HEK293 (cell line): ENCODE measurements at regions not wholly inside any gene's neighbourhood (a gene's known extent, or its start where the extent isn't known, plus 50 kb on each side); places are given as distances from the start of the nearest gene placed in this dataset.
A peak's percentile ranks its signal among the peaks of the same experiment; 100 is the strongest.

Source experiments
- CTCF ChIA-PET: fragments of 350-600 bp; formaldehyde crosslinking; extraction: SDS; loops from one replicate; lab custom pipeline; 2021; ENCODE audit warnings: antibody characterized with exemption; lab: Yijun Ruan, JAX
- POLR2A ChIA-PET: fragments of 300-600 bp; formaldehyde crosslinking; extraction: SDS; loops from one replicate; lab custom pipeline; 2020; ENCODE audit warnings: antibody characterized with exemption, inconsistent platforms; lab: Yijun Ruan, JAX
- H3K27ac ChIP-seq: fragments of 200-500 bp; sonication (Bioruptor generic); 2 replicates; pipeline ENCODE4 v1.5.1; 2014; ENCODE audit warnings: low read depth, low read length, control low read depth, inconsistent platforms; ENCODE audit errors: extremely low read depth
- H3K36me3 ChIP-seq, 2 experiments: fragments of 200-500 bp in 1 of 2; sonication (Bioruptor generic) in 1 of 2; 1 replicate in 1 of 2; 2 replicates in 1 of 2; pipeline ENCODE4 v1.5.1; 2014 to 2017; ENCODE audit warnings: inconsistent platforms in 2 of 2, low read length in 2 of 2; ENCODE audit not compliant: control insufficient read depth in 2 of 2, insufficient read depth in 1 of 2
- H3K4me1 ChIP-seq: fragments of 200-500 bp; sonication (Bioruptor generic); 2 replicates; pipeline ENCODE4 v1.5.1; 2014; ENCODE audit warnings: mild to moderate bottlenecking, low read length, inconsistent platforms; ENCODE audit not compliant: control insufficient read depth, insufficient read depth
- H3K4me3 ChIP-seq: 2 replicates; pipeline ENCODE4 v1.5.1; 2011; ENCODE audit warnings: low read depth, mild to moderate bottlenecking, control low read depth, low read length, moderate library complexity
- H3K9me3 ChIP-seq: fragments of 200-500 bp; sonication (Bioruptor generic); 2 replicates; pipeline ENCODE4 v1.5.1; 2014; ENCODE audit warnings: low read depth, low read length, inconsistent platforms; ENCODE audit not compliant: control insufficient read depth, insufficient read depth
- EGR2 ChIP-seq: fragments of 450-650 bp; formaldehyde crosslinking; IDR thresholded peaks from 2 replicates; pipeline ENCODE4 v1.5.1; 2016; ENCODE audit warnings: low read depth, missing biosample characterization, missing genetic modification characterization
- FEZF1 ChIP-seq: fragments of 450-650 bp; formaldehyde crosslinking; IDR thresholded peaks from 2 replicates; pipeline ENCODE4 v1.5.1; 2016; ENCODE audit warnings: missing biosample characterization, missing genetic modification characterization
- HOXA7 ChIP-seq: sonication (generic); formaldehyde crosslinking; IDR thresholded peaks from 2 replicates; pipeline ENCODE4 v1.8.1; 2022; ENCODE audit warnings: missing genetic modification reagents, borderline replicate concordance
- HOXD13 ChIP-seq: sonication (generic); formaldehyde crosslinking; IDR thresholded peaks from 2 replicates; pipeline ENCODE4 v1.8.0; 2022; ENCODE audit warnings: missing genetic modification reagents, borderline replicate concordance
- ZBTB17 ChIP-seq: fragments of 450-650 bp; formaldehyde crosslinking; IDR thresholded peaks from 2 replicates; pipeline ENCODE4 v1.5.1; 2016; ENCODE audit warnings: missing biosample characterization, missing genetic modification characterization
- ZNF10 ChIP-seq: fragments of 450-650 bp; formaldehyde crosslinking; IDR thresholded peaks from 2 replicates; pipeline ENCODE4 v1.5.1; 2017; ENCODE audit warnings: missing biosample characterization, missing genetic modification characterization
- ZNF112 ChIP-seq: fragments of 450-650 bp; formaldehyde crosslinking; IDR thresholded peaks from 2 replicates; pipeline ENCODE4 v1.5.0; 2017; ENCODE audit warnings: missing biosample characterization, missing genetic modification characterization
- ZNF133 ChIP-seq: fragments of 450-650 bp; formaldehyde crosslinking; IDR thresholded peaks from 2 replicates; pipeline ENCODE4 v1.5.1; 2016; ENCODE audit warnings: missing biosample characterization, missing genetic modification characterization
- ZNF138 ChIP-seq: fragments of 450-650 bp; formaldehyde crosslinking; IDR thresholded peaks from 2 replicates; pipeline ENCODE4 v1.5.1; 2016; ENCODE audit warnings: missing biosample characterization, missing genetic modification characterization, borderline replicate concordance
- ZNF2 ChIP-seq: fragments of 450-650 bp; formaldehyde crosslinking; IDR thresholded peaks from 2 replicates; pipeline ENCODE4 v1.5.1; 2016; ENCODE audit warnings: missing biosample characterization, missing genetic modification characterization
- ZNF221 ChIP-seq: fragments of 450-650 bp; formaldehyde crosslinking; IDR thresholded peaks from 2 replicates; pipeline ENCODE4 v1.5.1; 2017; ENCODE audit warnings: missing biosample characterization, missing genetic modification characterization, borderline replicate concordance
- ZNF280D ChIP-seq: fragments of 450-650 bp; formaldehyde crosslinking; IDR thresholded peaks from 2 replicates; pipeline ENCODE4 v1.5.1; 2016; ENCODE audit warnings: missing biosample characterization, missing genetic modification characterization
- ZNF391 ChIP-seq: fragments of 450-650 bp; formaldehyde crosslinking; IDR thresholded peaks from 2 replicates; pipeline ENCODE4 v1.5.1; 2016; ENCODE audit warnings: low read depth, missing biosample characterization, missing genetic modification characterization, borderline replicate concordance
- ZNF398 ChIP-seq: fragments of 450-650 bp; formaldehyde crosslinking; IDR thresholded peaks from 2 replicates; pipeline ENCODE4 v1.5.1; 2017; ENCODE audit warnings: missing biosample characterization, missing genetic modification characterization
- ZNF449 ChIP-seq: fragments of 450-650 bp; formaldehyde crosslinking; IDR thresholded peaks from 2 replicates; pipeline ENCODE4 v1.5.1; 2017; ENCODE audit warnings: missing biosample characterization, mild to moderate bottlenecking, missing genetic modification characterization, moderate library complexity
- ZNF561 ChIP-seq: fragments of 450-650 bp; IDR thresholded peaks from 2 replicates; pipeline ENCODE4 v1.5.1; 2018; ENCODE audit warnings: missing biosample characterization, missing genetic modification characterization, borderline replicate concordance
- ZNF654 ChIP-seq: fragments of 450-650 bp; formaldehyde crosslinking; IDR thresholded peaks from 2 replicates; pipeline ENCODE4 v1.5.1; 2016; ENCODE audit warnings: low read depth, missing biosample characterization, missing genetic modification characterization
- ZNF785 ChIP-seq: fragments of 450-650 bp; formaldehyde crosslinking; IDR thresholded peaks from 2 replicates; pipeline ENCODE4 v1.5.1; 2016; ENCODE audit warnings: missing biosample characterization, missing genetic modification characterization
- ZNF830 ChIP-seq: fragments of 450-650 bp; IDR thresholded peaks from 2 replicates; pipeline ENCODE4 v1.5.0; 2018; ENCODE audit warnings: missing biosample characterization, missing genetic modification characterization, low read depth, mild to moderate bottlenecking, moderate library complexity
- TF ChIP-seq, protein P1 (sequence below): fragments of 450-650 bp; formaldehyde crosslinking; IDR thresholded peaks from 2 replicates; pipeline ENCODE4 v1.5.1; 2016; ENCODE audit warnings: missing biosample characterization, missing genetic modification characterization
- TF ChIP-seq, protein P2 (sequence below): fragments of 450-650 bp; formaldehyde crosslinking; IDR thresholded peaks from 2 replicates; pipeline ENCODE4 v1.5.1; 2016; ENCODE audit warnings: missing biosample characterization, missing genetic modification characterization
- TF ChIP-seq, protein P3 (sequence below): fragments of 450-650 bp; formaldehyde crosslinking; IDR thresholded peaks from 2 replicates; pipeline ENCODE4 v1.5.1; 2016; ENCODE audit warnings: missing biosample characterization, missing genetic modification characterization

- Histone ChIP-seq H3K9me3 (no peaks in the 10 kb centered on the region), H3K4me1 (no peaks in the 10 kb centered on the region), H3K36me3 (no peaks in the 10 kb centered on the region), H3K27ac (no peak overlapping the region), H3K4me3 (no peak overlapping the region)
- POLR2A ChIA-PET = no interaction called here
- CTCF ChIA-PET = no interaction called here
- TF ChIP-seq ZNF2 (tag by site-specific recombination) (no peak), ZNF830 (tag by site-specific recombination) (no peak), HOXA7 (CRISPR knock-in tag) (no peak), ZNF561 (tag by site-specific recombination) (no peak), ZNF133 (no peak), ZNF654 (tag by site-specific recombination) (no peak), HOXD13 (CRISPR knock-in tag) (no peak), ZBTB17 (no peak), ZNF112 (tag by site-specific recombination) (no peak), ZNF138 (no peak), EGR2 (no peak), ZNF785 (tag by site-specific recombination) (no peak), ZNF398 (no peak), ZNF10 (tag by site-specific recombination) (no peak), ZNF391 (no peak), ZNF221 (tag by site-specific recombination) (no peak)
- TF ChIP-seq, protein P1, sequence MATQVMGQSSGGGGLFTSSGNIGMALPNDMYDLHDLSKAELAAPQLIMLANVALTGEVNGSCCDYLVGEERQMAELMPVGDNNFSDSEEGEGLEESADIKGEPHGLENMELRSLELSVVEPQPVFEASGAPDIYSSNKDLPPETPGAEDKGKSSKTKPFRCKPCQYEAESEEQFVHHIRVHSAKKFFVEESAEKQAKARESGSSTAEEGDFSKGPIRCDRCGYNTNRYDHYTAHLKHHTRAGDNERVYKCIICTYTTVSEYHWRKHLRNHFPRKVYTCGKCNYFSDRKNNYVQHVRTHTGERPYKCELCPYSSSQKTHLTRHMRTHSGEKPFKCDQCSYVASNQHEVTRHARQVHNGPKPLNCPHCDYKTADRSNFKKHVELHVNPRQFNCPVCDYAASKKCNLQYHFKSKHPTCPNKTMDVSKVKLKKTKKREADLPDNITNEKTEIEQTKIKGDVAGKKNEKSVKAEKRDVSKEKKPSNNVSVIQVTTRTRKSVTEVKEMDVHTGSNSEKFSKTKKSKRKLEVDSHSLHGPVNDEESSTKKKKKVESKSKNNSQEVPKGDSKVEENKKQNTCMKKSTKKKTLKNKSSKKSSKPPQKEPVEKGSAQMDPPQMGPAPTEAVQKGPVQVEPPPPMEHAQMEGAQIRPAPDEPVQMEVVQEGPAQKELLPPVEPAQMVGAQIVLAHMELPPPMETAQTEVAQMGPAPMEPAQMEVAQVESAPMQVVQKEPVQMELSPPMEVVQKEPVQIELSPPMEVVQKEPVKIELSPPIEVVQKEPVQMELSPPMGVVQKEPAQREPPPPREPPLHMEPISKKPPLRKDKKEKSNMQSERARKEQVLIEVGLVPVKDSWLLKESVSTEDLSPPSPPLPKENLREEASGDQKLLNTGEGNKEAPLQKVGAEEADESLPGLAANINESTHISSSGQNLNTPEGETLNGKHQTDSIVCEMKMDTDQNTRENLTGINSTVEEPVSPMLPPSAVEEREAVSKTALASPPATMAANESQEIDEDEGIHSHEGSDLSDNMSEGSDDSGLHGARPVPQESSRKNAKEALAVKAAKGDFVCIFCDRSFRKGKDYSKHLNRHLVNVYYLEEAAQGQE = no peak
- TF ChIP-seq, protein P2, sequence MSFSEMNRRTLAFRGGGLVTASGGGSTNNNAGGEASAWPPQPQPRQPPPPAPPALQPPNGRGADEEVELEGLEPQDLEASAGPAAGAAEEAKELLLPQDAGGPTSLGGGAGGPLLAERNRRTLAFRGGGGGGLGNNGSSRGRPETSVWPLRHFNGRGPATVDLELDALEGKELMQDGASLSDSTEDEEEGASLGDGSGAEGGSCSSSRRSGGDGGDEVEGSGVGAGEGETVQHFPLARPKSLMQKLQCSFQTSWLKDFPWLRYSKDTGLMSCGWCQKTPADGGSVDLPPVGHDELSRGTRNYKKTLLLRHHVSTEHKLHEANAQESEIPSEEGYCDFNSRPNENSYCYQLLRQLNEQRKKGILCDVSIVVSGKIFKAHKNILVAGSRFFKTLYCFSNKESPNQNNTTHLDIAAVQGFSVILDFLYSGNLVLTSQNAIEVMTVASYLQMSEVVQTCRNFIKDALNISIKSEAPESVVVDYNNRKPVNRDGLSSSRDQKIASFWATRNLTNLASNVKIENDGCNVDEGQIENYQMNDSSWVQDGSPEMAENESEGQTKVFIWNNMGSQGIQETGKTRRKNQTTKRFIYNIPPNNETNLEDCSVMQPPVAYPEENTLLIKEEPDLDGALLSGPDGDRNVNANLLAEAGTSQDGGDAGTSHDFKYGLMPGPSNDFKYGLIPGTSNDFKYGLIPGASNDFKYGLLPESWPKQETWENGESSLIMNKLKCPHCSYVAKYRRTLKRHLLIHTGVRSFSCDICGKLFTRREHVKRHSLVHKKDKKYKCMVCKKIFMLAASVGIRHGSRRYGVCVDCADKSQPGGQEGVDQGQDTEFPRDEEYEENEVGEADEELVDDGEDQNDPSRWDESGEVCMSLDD (tag by site-specific recombination) = no peak
These were observed 138.7 kb downstream of the FAM204A start for GRCh38 chr10:118203461-118203860.

DNA sequence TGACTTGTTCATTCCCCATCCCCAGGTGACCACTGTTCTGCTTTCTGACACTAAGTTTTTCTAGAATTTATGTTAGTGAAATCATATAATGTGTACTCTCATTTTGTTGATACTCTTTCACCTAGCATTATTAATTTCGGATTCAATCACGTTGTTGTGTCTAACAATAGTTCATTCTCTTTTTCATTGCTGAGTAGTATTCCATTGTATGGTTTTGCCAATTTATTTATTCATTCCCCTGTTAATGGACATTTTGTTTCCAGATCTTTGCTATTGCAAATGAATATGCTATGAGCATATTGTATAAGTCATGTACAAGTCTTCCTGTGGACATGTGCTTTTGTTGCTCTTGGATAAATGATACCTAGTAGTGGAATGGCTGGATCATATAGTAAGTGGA is 146.4 kb downstream of the FAM204A start:
- H3K36me3 ChIP-seq = no peaks in the 10 kb centered on the region
- H3K4me1 ChIP-seq = no peaks in the 10 kb centered on the region
- no peaks in the 10 kb centered on the region for H3K9me3 ChIP-seq
- ChIA-PET CTCF (interaction anchor here (0.5 kb wide), 1 partner anchor 361 kb away, joined by 4 read pairs; no protein-coding TSS in a partner anchor), POLR2A (no interaction called here)
- H3K27ac ChIP-seq = no peak overlapping the region
- H3K4me3 ChIP-seq = no peak overlapping the region
- TF ChIP-seq ZNF280D (tag by site-specific recombination) (0 out of 2 replicates have a peak, but pooled peaks have one; percentile 56), ZNF449 (no peak), ZNF133 (no peak), FEZF1 (tag by site-specific recombination) (no peak)
- TF ChIP-seq, protein P3, sequence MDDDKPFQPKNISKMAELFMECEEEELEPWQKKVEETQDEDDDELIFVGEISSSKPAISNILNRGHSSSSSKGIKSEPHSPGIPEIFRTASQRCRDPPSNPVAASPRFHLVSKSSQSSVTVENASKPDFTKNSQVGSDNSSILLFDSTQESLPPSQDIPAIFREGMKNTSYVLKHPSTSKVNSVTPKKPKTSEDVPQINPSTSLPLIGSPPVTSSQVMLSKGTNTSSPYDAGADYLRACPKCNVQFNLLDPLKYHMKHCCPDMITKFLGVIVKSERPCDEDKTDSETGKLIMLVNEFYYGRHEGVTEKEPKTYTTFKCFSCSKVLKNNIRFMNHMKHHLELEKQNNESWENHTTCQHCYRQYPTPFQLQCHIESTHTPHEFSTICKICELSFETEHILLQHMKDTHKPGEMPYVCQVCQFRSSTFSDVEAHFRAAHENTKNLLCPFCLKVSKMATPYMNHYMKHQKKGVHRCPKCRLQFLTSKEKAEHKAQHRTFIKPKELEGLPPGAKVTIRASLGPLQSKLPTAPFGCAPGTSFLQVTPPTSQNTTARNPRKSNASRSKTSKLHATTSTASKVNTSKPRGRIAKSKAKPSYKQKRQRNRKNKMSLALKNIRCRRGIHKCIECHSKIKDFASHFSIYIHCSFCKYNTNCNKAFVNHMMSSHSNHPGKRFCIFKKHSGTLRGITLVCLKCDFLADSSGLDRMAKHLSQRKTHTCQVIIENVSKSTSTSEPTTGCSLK (tag by site-specific recombination) = no peak
